ENCODE measurements at regions not wholly inside any gene's neighbourhood (a gene's known extent, or its start where the extent isn't known, plus 50 kb on each side); places are given as distances from the start of the nearest gene placed in this dataset.

DNA sequence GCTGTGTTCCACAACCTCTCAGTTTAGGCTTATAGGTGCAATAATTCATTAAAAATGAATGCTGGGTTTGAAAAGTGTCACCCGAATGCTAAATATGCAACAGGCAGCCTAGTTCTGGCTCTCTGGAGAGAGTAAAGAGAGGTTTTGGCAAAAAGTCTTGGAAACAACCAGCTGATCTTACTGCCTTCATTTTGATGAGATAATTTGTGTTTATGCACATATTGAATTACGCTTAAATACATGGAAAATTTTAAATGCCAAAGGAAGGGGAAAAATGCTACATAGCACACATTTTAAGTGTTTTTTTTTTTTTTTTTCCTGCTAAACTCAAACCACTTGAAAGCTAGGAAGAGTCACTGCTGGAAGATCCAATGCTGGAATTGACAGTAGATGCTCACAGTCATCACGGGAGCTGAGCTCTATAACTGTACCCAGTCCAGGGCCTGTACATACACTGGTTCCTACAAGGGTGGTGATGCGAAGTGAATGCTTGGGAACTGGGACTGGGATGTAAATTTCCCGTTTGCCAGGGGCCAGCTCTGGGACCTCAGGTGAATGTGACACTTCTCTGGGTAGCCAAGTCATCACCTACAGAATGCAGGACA is 151.5 kb downstream of the PFKFB3 start:
- 0 out of 2 replicates have a peak, but pooled peaks cover 5% of the 10 kb centered on the region for H3K9me3 ChIP-seq (ENCODE audit: low read length)

GRCh38 chr10:6356280-6356793 is 153.6 kb downstream of the PFKFB3 start:
- Histone ChIP-seq H3K9ac (ENCODE audit: low read length) (no peak overlapping the region), H3K9me3 (ENCODE audit: low read length) (0 out of 2 replicates have a peak, but pooled peaks cover 5% of the 10 kb centered on the region), H3K4me2 (ENCODE audit: low read depth, low read length, poor library complexity, severe bottlenecking) (no peak overlapping the region), H3K27me3 (ENCODE audit: low read length) (peaks cover 2% of the 10 kb centered on the region; the same call in 1 of the 2 replicates), H3K27ac (ENCODE audit: low read length) (no peak overlapping the region), H3K9me2 (replicated peaks; ENCODE audit: insufficient read depth, low read length) (no peaks in the 10 kb centered on the region), H2AFZ (ENCODE audit: low read length) (no peak overlapping the region), H3K4me1 (ENCODE audit: low read length) (no peaks in the 10 kb centered on the region), H3K79me2 (ENCODE audit: low read length) (no peaks in the 10 kb centered on the region), H4K20me1 (ENCODE audit: insufficient read depth, low read depth, low read length) (no peaks in the 10 kb centered on the region), H3K4me3 (ENCODE audit: low read length) (no peak overlapping the region), H3K36me3 (ENCODE audit: insufficient read depth, low read length) (no peaks in the 10 kb centered on the region)
- no peak for DNase-seq

More for the DNA sequence above, 151.5 kb downstream of the PFKFB3 start:
- Histone ChIP-seq H3K79me2 (ENCODE audit: low read length) (no peaks in the 10 kb centered on the region), H3K4me1 (ENCODE audit: low read length) (peaks cover 16% of the 10 kb centered on the region), H3K9me2 (replicated peaks; ENCODE audit: insufficient read depth, low read length) (no peaks in the 10 kb centered on the region), H3K27me3 (ENCODE audit: low read length) (peaks cover 2% of the 10 kb centered on the region; the same call in 1 of the 2 replicates), H3K27ac (ENCODE audit: low read length) (no peak overlapping the region), H3K36me3 (ENCODE audit: insufficient read depth, low read length) (no peaks in the 10 kb centered on the region), H3K9ac (ENCODE audit: low read length) (no peak overlapping the region), H3K4me3 (ENCODE audit: low read length) (no peak overlapping the region), H4K20me1 (ENCODE audit: insufficient read depth, low read depth, low read length) (no peaks in the 10 kb centered on the region), H3K4me2 (ENCODE audit: low read depth, low read length, poor library complexity, severe bottlenecking) (no peak overlapping the region), H2AFZ (ENCODE audit: low read length) (no peak overlapping the region)
- DNase-seq, result no peak

DNA sequence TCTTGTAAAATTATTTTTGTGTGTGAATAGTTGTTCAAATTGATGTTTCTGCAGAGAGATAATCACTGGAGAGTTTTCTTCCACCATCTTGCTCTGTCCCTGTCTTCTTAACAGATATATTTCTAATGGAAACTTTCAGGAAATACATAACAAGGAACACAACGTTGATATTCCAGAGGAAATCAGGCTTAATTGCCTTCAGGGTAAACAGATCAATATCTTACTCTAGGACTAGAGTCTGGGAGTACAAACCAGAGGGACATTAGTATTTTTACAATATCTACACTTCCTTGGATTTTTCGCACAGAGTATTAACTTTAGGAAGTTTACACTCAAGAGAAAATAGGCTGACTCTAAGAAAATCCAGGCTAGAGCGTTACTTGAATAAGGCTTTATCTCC is 159.1 kb downstream of the PFKFB3 start:
- Histone ChIP-seq H2AFZ (ENCODE audit: low read length) (no peak overlapping the region), H3K4me3 (ENCODE audit: low read length) (no peak overlapping the region), H3K36me3 (ENCODE audit: insufficient read depth, low read length) (no peaks in the 10 kb centered on the region), H3K4me2 (ENCODE audit: low read depth, low read length, poor library complexity, severe bottlenecking) (no peak overlapping the region), H3K9ac (ENCODE audit: low read length) (no peak overlapping the region), H3K27ac (ENCODE audit: low read length) (no peak overlapping the region), H3K9me2 (replicated peaks; ENCODE audit: insufficient read depth, low read length) (no peaks in the 10 kb centered on the region), H3K79me2 (ENCODE audit: low read length) (no peaks in the 10 kb centered on the region), H3K4me1 (ENCODE audit: low read length) (no peaks in the 10 kb centered on the region), H3K27me3 (ENCODE audit: low read length) (no peaks in the 10 kb centered on the region), H4K20me1 (ENCODE audit: insufficient read depth, low read depth, low read length) (no peaks in the 10 kb centered on the region), H3K9me3 (ENCODE audit: low read length) (no peaks in the 10 kb centered on the region)
- DNase-seq, result no peak

DNA sequence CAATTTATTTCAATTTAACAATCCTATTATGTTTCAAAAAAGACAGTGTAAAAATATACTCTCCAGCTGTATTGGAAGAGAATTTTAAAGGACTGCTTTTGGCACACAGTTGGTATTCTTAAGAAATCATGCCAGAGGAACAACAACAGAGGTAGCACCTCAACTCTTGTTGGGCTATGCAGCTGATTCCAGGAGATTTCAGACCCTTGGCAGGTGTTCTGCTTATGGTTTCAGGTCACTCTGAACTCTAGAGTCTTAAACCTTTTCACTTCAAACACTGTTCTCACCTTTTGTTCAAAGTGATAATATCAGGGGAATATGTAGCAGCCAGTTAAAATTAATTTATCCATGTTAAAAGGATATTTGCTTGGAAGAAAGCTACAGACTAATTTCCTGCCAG is 160.1 kb downstream of the PFKFB3 start:
- Histone ChIP-seq H3K36me3 (ENCODE audit: insufficient read depth, low read length) (no peaks in the 10 kb centered on the region), H3K79me2 (ENCODE audit: low read length) (no peaks in the 10 kb centered on the region), H2AFZ (ENCODE audit: low read length) (no peak overlapping the region), H3K9me3 (ENCODE audit: low read length) (no peaks in the 10 kb centered on the region), H3K27me3 (ENCODE audit: low read length) (no peaks in the 10 kb centered on the region), H3K9me2 (replicated peaks; ENCODE audit: insufficient read depth, low read length) (no peaks in the 10 kb centered on the region), H4K20me1 (ENCODE audit: insufficient read depth, low read depth, low read length) (no peaks in the 10 kb centered on the region), H3K4me1 (ENCODE audit: low read length) (no peaks in the 10 kb centered on the region), H3K9ac (ENCODE audit: low read length) (no peak overlapping the region), H3K4me2 (ENCODE audit: low read depth, low read length, poor library complexity, severe bottlenecking) (no peak overlapping the region), H3K27ac (ENCODE audit: low read length) (no peak overlapping the region), H3K4me3 (ENCODE audit: low read length) (no peak overlapping the region)
- DNase-seq, result no peak

DNA sequence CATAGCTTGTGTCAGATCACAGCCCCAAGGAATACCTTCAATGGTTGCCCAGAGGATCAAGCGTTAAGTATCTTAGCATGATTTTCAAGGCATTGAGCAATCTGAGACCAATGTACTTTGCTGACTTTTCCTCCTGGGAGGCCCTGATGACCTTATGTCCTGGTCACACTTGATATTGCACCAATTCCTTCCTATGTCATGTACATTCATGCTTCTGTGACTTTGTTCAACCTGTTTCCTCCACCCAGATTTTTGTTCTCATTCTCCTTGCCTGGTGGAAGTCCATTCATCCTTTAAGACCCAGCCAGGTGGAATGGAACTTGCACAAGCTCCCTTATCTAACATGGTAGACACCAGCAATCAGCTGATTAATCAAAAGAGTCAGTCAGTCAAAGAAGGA is 160.8 kb downstream of the PFKFB3 start:
- H3K4me2 ChIP-seq (ENCODE audit: low read depth, low read length, poor library complexity, severe bottlenecking), result no peak overlapping the region
- no peak overlapping the region for H2AFZ ChIP-seq (ENCODE audit: low read length)
- no peak overlapping the region for H3K9ac ChIP-seq (ENCODE audit: low read length)
- no peak overlapping the region for H3K27ac ChIP-seq (ENCODE audit: low read length)
- H3K79me2 ChIP-seq (ENCODE audit: low read length), result no peaks in the 10 kb centered on the region
- DNase-seq, result no peak
- no peaks in the 10 kb centered on the region for H3K27me3 ChIP-seq (ENCODE audit: low read length)
- no peaks in the 10 kb centered on the region for H3K9me3 ChIP-seq (ENCODE audit: low read length)
- H3K4me1 ChIP-seq (ENCODE audit: low read length), result no peaks in the 10 kb centered on the region
- no peaks in the 10 kb centered on the region for H3K9me2 ChIP-seq (replicated peaks; ENCODE audit: insufficient read depth, low read length)
- H3K36me3 ChIP-seq (ENCODE audit: insufficient read depth, low read length), result no peaks in the 10 kb centered on the region
- H3K4me3 ChIP-seq (ENCODE audit: low read length), result no peak overlapping the region
- no peaks in the 10 kb centered on the region for H4K20me1 ChIP-seq (ENCODE audit: insufficient read depth, low read depth, low read length)

DNA sequence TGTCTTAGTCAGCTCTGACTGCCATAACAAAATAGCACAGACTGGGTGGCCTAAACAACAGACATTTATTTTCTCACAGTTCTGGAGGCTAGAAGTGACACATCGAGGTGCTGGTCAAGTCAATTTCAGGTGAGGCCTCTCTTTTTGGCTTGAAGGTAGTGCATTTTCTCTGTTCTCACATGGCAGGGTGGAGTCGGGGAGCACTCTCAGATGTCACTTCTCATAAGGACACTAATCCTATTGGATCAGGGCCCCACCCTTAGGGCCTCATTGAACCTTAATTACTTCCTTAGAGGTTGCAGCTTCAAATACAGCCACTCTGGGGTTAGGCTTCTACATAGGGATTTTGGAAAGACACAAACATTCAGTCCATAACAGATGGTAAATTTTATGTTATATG is 161.6 kb downstream of the PFKFB3 start:
- no peak overlapping the region for H2AFZ ChIP-seq (ENCODE audit: low read length)
- no peaks in the 10 kb centered on the region for H3K9me3 ChIP-seq (ENCODE audit: low read length)
- no peak overlapping the region for H3K27ac ChIP-seq (ENCODE audit: low read length)
- no peaks in the 10 kb centered on the region for H3K36me3 ChIP-seq (ENCODE audit: insufficient read depth, low read length)
- no peaks in the 10 kb centered on the region for H3K9me2 ChIP-seq (replicated peaks; ENCODE audit: insufficient read depth, low read length)
- no peak overlapping the region for H3K9ac ChIP-seq (ENCODE audit: low read length)
- no peaks in the 10 kb centered on the region for H3K79me2 ChIP-seq (ENCODE audit: low read length)
- no peak for DNase-seq
- H3K4me1 ChIP-seq (ENCODE audit: low read length), result no peaks in the 10 kb centered on the region
- H3K4me3 ChIP-seq (ENCODE audit: low read length), result no peak overlapping the region
- H4K20me1 ChIP-seq (ENCODE audit: insufficient read depth, low read depth, low read length), result no peaks in the 10 kb centered on the region
- no peaks in the 10 kb centered on the region for H3K27me3 ChIP-seq (ENCODE audit: low read length)
- no peak overlapping the region for H3K4me2 ChIP-seq (ENCODE audit: low read depth, low read length, poor library complexity, severe bottlenecking)

GRCh38 chr10:6364893-6365292 is 162.2 kb downstream of the PFKFB3 start:
- Histone ChIP-seq H3K27ac (ENCODE audit: low read length) (no peak overlapping the region), H3K9me3 (ENCODE audit: low read length) (no peaks in the 10 kb centered on the region), H3K4me1 (ENCODE audit: low read length) (no peaks in the 10 kb centered on the region), H4K20me1 (ENCODE audit: insufficient read depth, low read depth, low read length) (no peaks in the 10 kb centered on the region), H3K9me2 (replicated peaks; ENCODE audit: insufficient read depth, low read length) (no peaks in the 10 kb centered on the region), H3K36me3 (ENCODE audit: insufficient read depth, low read length) (no peaks in the 10 kb centered on the region), H3K4me3 (ENCODE audit: low read length) (no peak overlapping the region), H3K4me2 (ENCODE audit: low read depth, low read length, poor library complexity, severe bottlenecking) (no peak overlapping the region), H2AFZ (ENCODE audit: low read length) (no peak overlapping the region), H3K79me2 (ENCODE audit: low read length) (no peaks in the 10 kb centered on the region), H3K27me3 (ENCODE audit: low read length) (no peaks in the 10 kb centered on the region), H3K9ac (ENCODE audit: low read length) (no peak overlapping the region)
- no peak for DNase-seq

DNA sequence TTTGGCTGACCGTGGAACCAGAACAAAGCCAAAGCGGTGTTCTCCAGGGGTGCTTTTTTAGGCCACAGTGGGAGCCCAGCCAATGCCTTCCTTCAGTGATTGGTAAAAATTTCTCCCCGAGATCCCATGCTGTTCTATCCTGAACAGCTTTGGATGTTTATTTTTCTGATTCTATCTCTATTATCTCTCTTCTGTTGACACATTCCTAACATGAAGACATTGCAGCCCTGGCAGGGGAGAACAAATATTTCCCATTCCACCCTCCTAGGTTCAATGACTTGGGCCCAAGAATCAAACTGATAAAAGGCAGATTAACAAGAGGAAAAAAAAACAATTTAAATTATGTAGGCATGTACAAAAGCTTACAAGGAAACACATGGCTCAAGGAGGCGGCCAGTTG is 162.7 kb downstream of the PFKFB3 start:
- H3K36me3 ChIP-seq (ENCODE audit: insufficient read depth, low read length), result no peaks in the 10 kb centered on the region
- no peaks in the 10 kb centered on the region for H3K4me1 ChIP-seq (ENCODE audit: low read length)
- no peaks in the 10 kb centered on the region for H3K79me2 ChIP-seq (ENCODE audit: low read length)
- no peak overlapping the region for H3K4me2 ChIP-seq (ENCODE audit: low read depth, low read length, poor library complexity, severe bottlenecking)
- no peak overlapping the region for H3K4me3 ChIP-seq (ENCODE audit: low read length)
- H3K9me2 ChIP-seq (replicated peaks; ENCODE audit: insufficient read depth, low read length), result no peaks in the 10 kb centered on the region
- H3K9ac ChIP-seq (ENCODE audit: low read length), result no peak overlapping the region
- no peak for DNase-seq
- H3K27ac ChIP-seq (ENCODE audit: low read length), result no peak overlapping the region
- H3K9me3 ChIP-seq (ENCODE audit: low read length), result no peaks in the 10 kb centered on the region
- H2AFZ ChIP-seq (ENCODE audit: low read length), result no peak overlapping the region
- H4K20me1 ChIP-seq (ENCODE audit: insufficient read depth, low read depth, low read length), result no peaks in the 10 kb centered on the region
- no peaks in the 10 kb centered on the region for H3K27me3 ChIP-seq (ENCODE audit: low read length)
